ENCODE measurements at regions not wholly inside any gene's neighbourhood (a gene's known extent, or its start where the extent isn't known, plus 50 kb on each side); places are given as distances from the start of the nearest gene placed in this dataset.
"Not testable (repeated sequence)": the region's sequence is repeated elsewhere in the genome, so short reads cannot be mapped to it uniquely, and the experiment has no call there.

DNA sequence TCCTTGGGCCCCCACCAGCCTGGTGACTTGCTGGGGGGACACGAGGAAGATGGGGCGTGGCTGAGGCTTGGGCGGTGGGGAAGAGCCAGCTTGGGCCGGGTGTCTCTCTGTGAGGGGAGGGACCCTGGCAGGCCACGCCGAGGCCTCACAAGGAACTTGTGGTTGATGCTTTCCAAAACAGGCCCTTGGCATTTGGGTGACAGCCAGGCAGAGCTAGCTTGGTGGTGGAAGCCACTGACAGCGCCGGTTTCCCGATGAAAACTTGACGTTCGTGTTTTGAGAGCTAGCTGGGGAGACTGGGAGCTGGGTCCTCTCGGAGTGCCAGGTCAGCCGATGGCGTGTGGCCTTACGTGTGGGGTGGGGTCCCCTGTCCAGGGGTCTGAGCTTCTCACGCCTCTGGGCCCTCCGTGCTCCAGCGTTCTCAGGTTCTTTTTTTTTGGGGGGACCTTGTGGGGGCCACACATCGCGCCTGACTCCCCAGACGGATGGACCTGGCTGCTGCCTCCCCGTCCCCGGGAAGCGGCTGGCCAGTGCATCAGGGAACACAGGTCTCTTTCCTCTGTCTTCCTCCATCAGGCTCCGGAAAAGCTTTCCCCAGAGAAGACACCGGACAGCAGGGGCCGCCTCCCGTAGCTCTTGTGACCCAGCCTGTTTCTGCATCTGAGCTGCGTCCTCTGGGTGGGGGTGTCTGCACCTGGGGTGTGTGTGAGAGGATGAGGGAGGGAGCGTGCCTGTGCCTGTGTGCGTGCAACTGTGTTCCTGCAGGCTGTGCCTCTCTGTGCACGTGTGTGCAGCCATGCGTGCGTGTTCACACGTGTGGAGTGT lies 129.3 kb upstream of the LPCAT1 start:
- Mint-ChIP-seq H3K27ac (no peak overlapping the region), H3K9me3 (ENCODE audit: insufficient read depth) (no peaks in the 10 kb centered on the region), H3K27me3 (ENCODE audit: low read depth) (peaks cover 25% of the 10 kb centered on the region), H3K4me1 (ENCODE audit: low read depth) (peaks cover 6% of the 10 kb centered on the region), H3K4me3 (no peak overlapping the region), H3K36me3 (ENCODE audit: low read depth) (no peaks in the 10 kb centered on the region)
- ChIA-PET POLR2A (interaction anchor here (0.9 kb wide), 1 partner anchor 8 kb away, joined by 4 read pairs; no protein-coding TSS in a partner anchor), CTCF (interaction anchor here (0.6 to 1.6 kb wide), 6 partner anchors 9 to 484 kb away, joined by 3 to 15 read pairs (median 5); no protein-coding TSS in a partner anchor)
- ATAC-seq (no peak), DNase-seq (no peak)

DNA sequence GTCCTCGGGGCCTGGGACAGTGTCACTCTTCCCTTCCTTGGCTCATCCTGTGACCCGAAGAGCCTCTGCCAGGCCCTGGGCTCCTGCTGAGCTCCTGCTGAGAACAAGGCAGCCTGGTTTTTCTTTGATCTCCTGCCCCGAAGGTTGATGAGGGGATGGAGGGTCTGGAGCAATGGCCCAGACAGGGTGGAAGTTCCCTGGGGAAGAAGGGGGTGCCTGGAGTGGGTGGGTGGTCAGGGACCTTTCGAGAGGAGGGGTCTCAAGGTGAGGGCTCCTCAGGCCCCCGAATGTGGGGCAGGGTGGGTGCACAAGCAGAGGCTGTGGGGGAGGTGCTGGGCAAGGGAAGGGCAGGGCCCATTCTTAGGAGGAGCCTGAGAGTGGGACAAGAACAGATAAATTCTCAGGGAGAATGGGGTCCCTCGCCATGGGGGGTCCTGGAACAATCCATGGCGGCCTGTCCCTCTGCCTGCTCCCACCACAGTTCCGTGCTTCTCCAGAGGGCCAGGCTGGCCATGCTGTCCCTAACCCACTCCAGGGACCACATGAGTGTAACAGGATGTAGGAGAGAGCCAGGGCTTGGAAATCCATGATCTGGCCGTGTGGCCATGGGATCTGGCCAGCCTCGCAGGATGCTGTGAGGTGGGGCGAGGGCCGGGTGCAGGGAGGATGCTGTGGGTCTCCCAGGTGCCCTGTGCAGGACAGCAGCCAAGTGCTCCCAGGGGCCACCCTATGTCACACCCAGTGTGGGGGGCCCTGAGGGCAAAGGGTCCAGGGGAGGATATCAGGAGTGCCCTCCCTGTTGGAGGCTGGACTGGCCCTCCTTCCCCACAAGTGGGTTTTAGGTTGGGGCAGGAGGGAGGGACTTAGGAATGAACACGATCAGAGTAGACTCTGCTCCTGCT lies 128.5 kb upstream of the LPCAT1 start:
- DNase-seq (no peak), ATAC-seq (no peak)
- Mint-ChIP-seq H3K4me1 (ENCODE audit: low read depth) (peaks cover 6% of the 10 kb centered on the region), H3K4me3 (no peak overlapping the region), H3K27me3 (ENCODE audit: low read depth) (peaks cover 24% of the 10 kb centered on the region), H3K27ac (no peak overlapping the region), H3K9me3 (ENCODE audit: insufficient read depth) (no peaks in the 10 kb centered on the region), H3K36me3 (ENCODE audit: low read depth) (no peaks in the 10 kb centered on the region)
- POLR2A ChIA-PET: interaction anchor here (0.9 kb wide), 1 partner anchor 7 kb away, joined by 4 read pairs; no protein-coding TSS in a partner anchor
- CTCF ChIA-PET: interaction anchor here (0.6 to 1.6 kb wide), 5 partner anchors 8 to 483 kb away, joined by 3 to 15 read pairs (median 7); no protein-coding TSS in a partner anchor

DNA sequence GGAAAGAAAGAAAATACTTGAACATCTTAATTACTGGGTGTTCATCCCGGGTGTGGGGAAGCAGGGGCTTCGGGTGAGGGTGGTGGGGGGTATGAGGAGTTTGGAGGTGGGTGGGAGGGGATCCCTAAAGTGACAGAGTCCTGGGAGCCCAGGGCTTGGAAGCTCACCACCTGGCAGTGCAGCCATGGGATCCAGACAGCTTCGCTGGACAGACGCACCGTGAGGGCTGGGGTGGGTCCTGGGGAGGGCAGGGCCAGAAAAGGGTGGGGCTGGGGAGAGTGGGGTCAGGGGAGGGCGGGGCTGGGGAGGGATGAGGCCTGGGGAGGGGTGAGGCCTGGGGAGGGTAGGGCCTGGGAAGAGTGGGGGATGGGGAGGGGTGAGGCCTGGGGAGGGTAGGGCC lies 127.5 kb upstream of the LPCAT1 start:
- no peaks in the 10 kb centered on the region for H3K36me3 Mint-ChIP-seq (ENCODE audit: low read depth)
- DNase-seq (no peak), ATAC-seq (no peak)
- peaks cover 6% of the 10 kb centered on the region for H3K4me1 Mint-ChIP-seq (ENCODE audit: low read depth)
- ChIA-PET CTCF (no interaction called here), POLR2A (no interaction called here)
- no peaks in the 10 kb centered on the region for H3K9me3 Mint-ChIP-seq (ENCODE audit: insufficient read depth)
- H3K27me3 Mint-ChIP-seq (ENCODE audit: low read depth): peaks cover 30% of the 10 kb centered on the region
- H3K4me3 Mint-ChIP-seq: no peak overlapping the region
- no peak overlapping the region for H3K27ac Mint-ChIP-seq

DNA sequence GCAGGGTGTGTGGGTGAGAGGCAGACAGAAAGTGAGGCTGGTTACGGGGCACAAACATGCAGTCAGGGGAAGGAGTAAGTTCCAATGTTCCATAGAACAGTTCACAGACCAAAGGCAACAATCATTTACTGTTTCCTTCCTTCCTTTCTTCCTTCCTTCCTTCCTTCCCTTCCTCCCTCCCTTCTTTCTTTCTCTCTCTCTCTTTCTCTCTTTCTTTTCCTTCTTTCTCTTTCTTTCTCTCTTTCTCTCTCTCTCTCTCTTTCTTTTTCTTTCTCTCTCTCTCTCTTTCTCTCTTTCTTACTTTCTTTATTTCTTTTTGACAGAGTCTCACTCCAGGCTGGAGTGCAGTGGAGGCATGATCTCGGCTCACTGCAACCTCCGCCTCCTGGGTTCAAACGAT lies 125.8 kb upstream of the LPCAT1 start:
- Mint-ChIP-seq H3K4me1 (ENCODE audit: low read depth) (peaks cover 9% of the 10 kb centered on the region), H3K36me3 (ENCODE audit: low read depth) (no peaks in the 10 kb centered on the region), H3K9me3 (ENCODE audit: insufficient read depth) (no peaks in the 10 kb centered on the region), H3K4me3 (no peak overlapping the region), H3K27me3 (ENCODE audit: low read depth) (peaks cover 44% of the 10 kb centered on the region), H3K27ac (no peak overlapping the region)
- CTCF ChIA-PET: no interaction called here
- DNase-seq (no peak), ATAC-seq (no peak)
- POLR2A ChIA-PET: no interaction called here

DNA sequence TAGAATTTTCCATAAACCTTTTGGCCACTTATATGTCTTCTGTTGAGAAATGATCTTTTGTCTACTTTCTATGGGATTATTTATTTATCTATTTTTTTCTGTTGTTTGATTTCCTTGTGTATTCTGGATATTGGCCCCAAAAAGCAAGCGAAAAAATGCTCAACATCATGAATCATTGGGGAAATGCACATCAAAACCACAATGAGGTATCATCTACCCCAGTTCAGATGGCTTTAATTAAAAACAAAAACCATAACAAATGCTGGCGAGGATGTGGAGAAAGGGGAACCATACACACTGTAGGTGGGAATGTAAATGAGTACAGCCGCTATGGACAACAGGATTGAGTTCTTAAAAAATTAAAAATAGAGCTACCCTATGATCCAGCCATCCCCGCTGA lies 125.0 kb upstream of the LPCAT1 start:
- peaks cover 49% of the 10 kb centered on the region for H3K27me3 Mint-ChIP-seq (ENCODE audit: low read depth)
- H3K4me3 Mint-ChIP-seq: no peak overlapping the region
- ATAC-seq (no peak), DNase-seq (no peak)
- H3K36me3 Mint-ChIP-seq (ENCODE audit: low read depth): no peaks in the 10 kb centered on the region
- no peaks in the 10 kb centered on the region for H3K9me3 Mint-ChIP-seq (ENCODE audit: insufficient read depth)
- peaks cover 12% of the 10 kb centered on the region for H3K4me1 Mint-ChIP-seq (ENCODE audit: low read depth)
- H3K27ac Mint-ChIP-seq: no peak overlapping the region
- ChIA-PET POLR2A (no interaction called here), CTCF (no interaction called here)

DNA sequence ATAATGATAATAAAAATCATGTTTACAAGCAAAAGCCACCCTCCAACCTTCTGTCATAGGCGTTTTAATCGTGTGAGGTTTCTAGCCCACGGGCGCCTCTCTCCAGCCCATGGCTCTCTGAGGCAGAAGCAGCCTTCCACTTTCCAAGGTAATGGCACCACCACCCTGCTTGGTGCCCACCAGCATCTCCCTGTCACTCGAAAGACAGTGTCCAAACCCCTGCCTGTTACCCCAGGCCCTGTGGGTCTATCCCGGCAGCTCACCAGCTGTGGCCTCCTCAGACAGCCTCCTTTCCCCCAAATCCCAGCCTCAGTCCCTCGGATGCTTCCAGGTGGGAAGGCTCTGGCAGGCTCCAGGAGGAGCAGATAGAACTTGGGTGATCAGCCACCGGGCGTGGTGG lies 123.8 kb upstream of the LPCAT1 start:
- Mint-ChIP-seq H3K36me3 (ENCODE audit: low read depth) (no peaks in the 10 kb centered on the region), H3K4me1 (ENCODE audit: low read depth) (peaks cover 6% of the 10 kb centered on the region), H3K27me3 (ENCODE audit: low read depth) (peaks cover 48% of the 10 kb centered on the region), H3K9me3 (ENCODE audit: insufficient read depth) (no peaks in the 10 kb centered on the region), H3K4me3 (no peak overlapping the region), H3K27ac (no peak overlapping the region)
- ChIA-PET POLR2A (no interaction called here), CTCF (interaction anchor here (0.7 kb wide), 1 partner anchor 1204 kb away, joined by 3 read pairs; the partner anchor contains the start of gene EXOC3)
- no peak for ATAC-seq
- no peak for DNase-seq

DNA sequence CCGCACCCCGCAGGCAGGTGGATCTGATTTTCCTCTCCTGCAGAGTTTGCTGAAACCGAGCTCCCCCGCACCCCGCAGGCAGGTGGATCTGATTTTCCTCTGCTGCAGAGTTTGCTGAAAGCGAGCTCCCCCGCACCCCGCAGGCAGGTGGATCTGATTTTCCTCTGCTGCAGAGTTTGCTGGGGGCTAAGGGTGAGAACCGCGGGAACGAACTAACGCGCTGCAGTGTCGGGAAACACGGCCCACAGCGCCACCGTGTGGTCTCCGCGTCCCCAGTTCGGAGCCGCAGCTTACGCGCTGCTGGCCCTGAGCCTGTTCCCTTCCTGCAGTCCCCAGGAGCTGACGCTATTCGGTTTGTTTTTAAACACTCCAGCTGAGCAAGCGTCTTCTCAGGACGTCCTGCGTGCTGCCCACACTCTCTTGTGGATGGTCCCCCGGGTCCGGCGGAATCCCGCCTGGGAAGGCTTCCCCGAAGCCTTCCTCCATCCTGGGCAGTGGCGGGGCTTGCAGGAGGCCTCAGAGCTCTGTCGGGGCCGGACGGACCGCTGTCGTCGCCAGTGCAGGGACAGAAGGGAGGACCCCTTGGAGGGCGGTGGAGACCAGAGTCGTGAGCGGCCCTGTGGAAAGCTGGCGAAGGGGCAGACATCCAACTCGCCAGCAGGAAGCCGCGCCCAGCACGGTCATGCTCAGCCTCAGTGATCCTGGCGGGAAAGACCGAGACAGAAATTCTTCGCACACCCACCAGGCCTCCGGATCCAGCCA lies 121.2 kb upstream of the LPCAT1 start:
- Mint-ChIP-seq H3K27me3 (ENCODE audit: low read depth) (peaks cover 42% of the 10 kb centered on the region), H3K9me3 (ENCODE audit: insufficient read depth) (no peaks in the 10 kb centered on the region), H3K36me3 (ENCODE audit: low read depth) (no peaks in the 10 kb centered on the region), H3K27ac (no peak overlapping the region), H3K4me3 (peak overlapping the region; percentile 22), H3K4me1 (ENCODE audit: low read depth) (peaks cover 10% of the 10 kb centered on the region)
- ChIA-PET POLR2A (interaction anchor here (0.8 kb wide), 1 partner anchor 8 kb away, joined by 4 read pairs; no protein-coding TSS in a partner anchor), CTCF (interaction anchor here (0.6 to 2.8 kb wide), 30 partner anchors 8 to 779 kb away, joined by 3 to 16 read pairs (median 5); no protein-coding TSS in a partner anchor)
- DNase-seq: peak; percentile 83
- peak; percentile 91 for ATAC-seq

DNA sequence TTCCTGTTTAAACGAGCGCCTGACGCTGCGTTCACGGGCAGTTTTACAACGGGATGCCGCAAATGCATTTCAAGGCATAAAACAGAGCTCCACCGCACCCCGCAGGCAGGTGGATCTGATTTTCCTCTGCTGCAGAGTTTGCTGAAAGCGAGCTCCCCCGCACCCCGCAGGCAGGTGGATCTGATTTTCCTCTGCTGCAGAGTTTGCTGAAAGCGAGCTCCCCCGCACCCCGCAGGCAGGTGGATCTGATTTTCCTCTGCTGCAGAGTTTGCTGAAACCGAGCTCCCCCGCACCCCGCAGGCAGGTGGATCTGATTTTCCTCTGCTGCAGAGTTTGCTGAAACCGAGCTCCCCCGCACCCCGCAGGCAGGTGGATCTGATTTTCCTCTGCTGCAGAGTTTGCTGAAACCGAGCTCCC lies 120.6 kb upstream of the LPCAT1 start:
- Mint-ChIP-seq H3K4me1 (ENCODE audit: low read depth) (peaks cover 10% of the 10 kb centered on the region), H3K27me3 (ENCODE audit: low read depth) (peaks cover 42% of the 10 kb centered on the region)
- POLR2A ChIA-PET; H3K27ac Mint-ChIP-seq; DNase-seq; H3K4me3 Mint-ChIP-seq; ATAC-seq; H3K9me3 Mint-ChIP-seq (ENCODE audit: insufficient read depth); H3K36me3 Mint-ChIP-seq (ENCODE audit: low read depth): not testable (repeated sequence)
- CTCF ChIA-PET: interaction anchor here (0.8 to 2.8 kb wide), 26 partner anchors 9 to 779 kb away, joined by 3 to 16 read pairs (median 5); no protein-coding TSS in a partner anchor

DNA sequence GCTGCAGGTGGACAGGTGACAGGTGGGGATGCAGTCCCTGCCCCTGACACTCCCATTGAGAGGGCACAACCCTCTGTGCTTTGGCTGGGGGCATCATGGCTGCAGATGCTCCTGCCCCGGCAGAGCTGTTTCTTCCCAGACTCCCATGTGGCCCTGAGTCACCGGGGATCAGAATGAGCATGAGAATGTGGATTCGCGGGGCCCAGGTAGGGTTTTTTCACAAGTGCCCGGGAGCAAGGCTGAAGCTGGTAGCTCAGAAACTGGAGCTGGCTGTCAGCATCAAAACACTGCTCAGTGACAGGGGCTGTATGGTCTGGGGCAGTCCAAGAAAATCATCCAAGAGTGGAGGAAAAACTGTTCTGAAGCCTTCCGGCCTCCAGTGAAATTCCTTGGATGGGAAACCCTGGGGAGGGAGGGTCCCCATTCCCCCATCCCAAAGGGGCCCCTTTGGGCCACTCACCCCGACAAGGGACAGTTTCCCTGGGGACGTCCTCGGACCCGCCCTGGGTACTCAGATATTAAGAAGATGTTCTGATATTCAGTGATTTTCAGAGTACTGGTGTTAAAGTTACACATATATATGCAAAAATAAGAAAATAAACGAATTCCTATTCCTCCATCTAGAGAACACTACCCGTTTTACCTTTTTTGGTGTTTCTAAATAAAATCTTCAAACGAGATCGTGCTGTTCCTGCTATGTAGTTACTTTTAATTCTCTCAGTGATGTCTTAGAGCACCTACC lies 120.1 kb upstream of the LPCAT1 start:
- ChIA-PET CTCF (interaction anchor here (0.6 to 2.8 kb wide), 19 partner anchors 9 to 503 kb away, joined by 3 to 16 read pairs (median 4); no protein-coding TSS in a partner anchor), POLR2A (interaction anchor here (0.6 kb wide), 1 partner anchor 121 kb away, joined by 3 read pairs; no protein-coding TSS in a partner anchor)
- Mint-ChIP-seq H3K27ac (no peak overlapping the region), H3K4me1 (ENCODE audit: low read depth) (peaks cover 10% of the 10 kb centered on the region), H3K9me3 (ENCODE audit: insufficient read depth) (no peaks in the 10 kb centered on the region), H3K36me3 (ENCODE audit: low read depth) (no peaks in the 10 kb centered on the region), H3K4me3 (no peak overlapping the region), H3K27me3 (ENCODE audit: low read depth) (peaks cover 38% of the 10 kb centered on the region)
- ATAC-seq: no peak
- DNase-seq: no peak

DNA sequence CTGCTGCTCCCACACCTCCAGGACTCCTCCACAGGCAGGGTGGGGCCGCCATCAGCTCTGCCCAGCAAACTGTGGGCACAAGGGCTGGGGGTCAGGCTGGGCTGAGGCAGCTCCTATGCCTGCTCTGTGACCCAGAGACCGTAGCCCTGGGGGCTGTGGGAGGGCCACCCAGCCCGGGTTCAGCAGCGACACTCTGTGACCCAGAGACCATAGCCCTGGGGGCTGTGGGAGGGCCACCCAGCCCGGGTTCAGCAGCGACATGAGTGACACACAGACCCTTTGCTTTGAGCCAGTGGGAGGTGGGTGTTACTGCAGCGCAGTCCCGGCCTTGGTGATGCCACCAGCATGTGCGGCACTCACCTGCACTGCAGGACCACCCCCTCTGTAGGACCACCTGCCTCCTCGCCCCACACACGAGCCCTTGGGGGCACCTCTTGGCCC lies 118.9 kb upstream of the LPCAT1 start:
- H3K27me3 Mint-ChIP-seq (ENCODE audit: low read depth): peaks cover 38% of the 10 kb centered on the region
- DNase-seq: no peak
- ATAC-seq: no peak
- H3K4me1 Mint-ChIP-seq (ENCODE audit: low read depth): peaks cover 10% of the 10 kb centered on the region
- H3K27ac Mint-ChIP-seq: no peak overlapping the region
- ChIA-PET CTCF (interaction anchor here (1.0 to 2.8 kb wide), 4 partner anchors 11 to 263 kb away, joined by 3 to 15 read pairs (median 4); no protein-coding TSS in a partner anchor), POLR2A (no interaction called here)
- H3K9me3 Mint-ChIP-seq (ENCODE audit: insufficient read depth): no peaks in the 10 kb centered on the region
- no peaks in the 10 kb centered on the region for H3K36me3 Mint-ChIP-seq (ENCODE audit: low read depth)
- H3K4me3 Mint-ChIP-seq: no peak overlapping the region
